ENCODE measurements at regions not wholly inside any gene's neighbourhood (a gene's known extent, or its start where the extent isn't known, plus 50 kb on each side); places are given as distances from the start of the nearest gene placed in this dataset.

- no peaks in the 10 kb centered on the region for H3K27me3 ChIP-seq (ENCODE audit: insufficient read depth, low read length)
- H3K36me3 Mint-ChIP-seq = no peaks in the 10 kb centered on the region
- H3K4me3 ChIP-seq (ENCODE audit: low read length in 2 of 2) = peak overlapping the region; percentile 2 to 8
- H3K36me3 ChIP-seq (ENCODE audit: insufficient read depth, low read length) = no peaks in the 10 kb centered on the region
- no peak overlapping the region for H3K27ac ChIP-seq (ENCODE audit: low read depth, low read length)
- no peaks in the 10 kb centered on the region for H3K27me3 Mint-ChIP-seq
- H3K9me3 Mint-ChIP-seq = peaks cover 0 to 2% (median 0%) of the 10 kb centered on the region in 8 donors
- CTCF ChIA-PET (ENCODE audit: partially characterized antibody) = interaction anchor here (0.7 to 4.6 kb wide), 16 partner anchors 12 to 364 kb away, joined by 3 to 23 read pairs (median 5); partner anchors contain the start of gene DYRK2
- H3K9me3 ChIP-seq (ENCODE audit: control insufficient read depth in 1 of 2, low read length in 2 of 2) = no peaks in the 10 kb centered on the region
- peak overlapping the region in 7 of 8 donors; percentile 75 to 89 (median 79) for H3K4me3 Mint-ChIP-seq
- H3K4me1 Mint-ChIP-seq = peaks cover 41 to 65% (median 50%) of the 10 kb centered on the region in 4 donors
- H3K4me1 ChIP-seq (ENCODE audit: insufficient read depth, low read length) = peaks cover 49% of the 10 kb centered on the region
- POLR2A ChIA-PET (ENCODE audit: partially characterized antibody) = interaction anchor here (0.6 to 7.1 kb wide), 29 partner anchors 9 to 597 kb away, joined by 3 to 84 read pairs (median 4); partner anchors contain the start of gene DYRK2
- peak; percentile 57 to 75 (median 66) for DNase-seq
- intact Hi-C loops (cut with micrococcal nuclease) = loop anchor here (1.0 to 5.0 kb wide), 5 partner anchors 51 to 138 kb away; partner anchors contain the start of gene DYRK2
- H3K27ac Mint-ChIP-seq = peak overlapping the region; percentile 55 to 89 (median 82)
Measured at GRCh38 chr12:67578976-67579661, 69.4 kb upstream of the DYRK2 start.

GRCh38 chr12:67579662-67580003, 68.9 kb upstream of the DYRK2 start:
- no peaks in the 10 kb centered on the region for H3K36me3 ChIP-seq (ENCODE audit: insufficient read depth, low read length)
- no peak overlapping the region for H3K27ac ChIP-seq (ENCODE audit: low read depth, low read length)
- H3K27ac Mint-ChIP-seq = peak overlapping the region; percentile 55 to 89 (median 82)
- peaks cover 50% of the 10 kb centered on the region for H3K4me1 ChIP-seq (ENCODE audit: insufficient read depth, low read length)
- no peaks in the 10 kb centered on the region for H3K27me3 ChIP-seq (ENCODE audit: insufficient read depth, low read length)
- intact Hi-C loops (cut with micrococcal nuclease) = loop anchor here (1.0 to 5.0 kb wide), 5 partner anchors 51 to 138 kb away; partner anchors contain the start of gene DYRK2
- peaks cover 0 to 2% (median 0%) of the 10 kb centered on the region in 8 donors for H3K9me3 Mint-ChIP-seq
- H3K36me3 Mint-ChIP-seq = no peaks in the 10 kb centered on the region
- peaks cover 41 to 67% (median 51%) of the 10 kb centered on the region in 4 donors for H3K4me1 Mint-ChIP-seq
- ChIA-PET POLR2A (ENCODE audit: partially characterized antibody) (interaction anchor here (0.7 to 7.1 kb wide), 27 partner anchors 10 to 596 kb away, joined by 3 to 84 read pairs (median 4); partner anchors contain the start of gene DYRK2), CTCF (ENCODE audit: partially characterized antibody) (interaction anchor here (0.9 to 4.6 kb wide), 15 partner anchors 12 to 363 kb away, joined by 3 to 23 read pairs (median 8); partner anchors contain the start of gene DYRK2)
- H3K4me3 Mint-ChIP-seq = peak overlapping the region in 7 of 8 donors; percentile 75 to 89 (median 79)
- no peak for DNase-seq
- no peak overlapping the region for H3K4me3 ChIP-seq (ENCODE audit: low read length in 2 of 2)
- H3K27me3 Mint-ChIP-seq = no peaks in the 10 kb centered on the region
- H3K9me3 ChIP-seq (ENCODE audit: control insufficient read depth in 1 of 2, low read length in 2 of 2) = no peaks in the 10 kb centered on the region

- Mint-ChIP-seq H3K4me3 (peak overlapping the region in 1 of 8 donors; percentile 7), H3K27me3 (no peaks in the 10 kb centered on the region), H3K27ac (no peak overlapping the region), H3K36me3 (no peaks in the 10 kb centered on the region), H3K4me1 (peaks cover 40 to 71% (median 55%) of the 10 kb centered on the region in 4 donors), H3K9me3 (peaks cover 0 to 2% (median 0%) of the 10 kb centered on the region in 8 donors)
- POLR2A ChIA-PET (ENCODE audit: partially characterized antibody) = interaction anchor here (1.2 to 7.1 kb wide), 5 partner anchors 9 to 66 kb away, joined by 3 to 84 read pairs (median 37); no protein-coding TSS in a partner anchor
- CTCF ChIA-PET (ENCODE audit: partially characterized antibody) = interaction anchor here (1.2 to 4.6 kb wide), 2 partner anchors 28 to 47 kb away, joined by 3 to 23 read pairs; no protein-coding TSS in a partner anchor
- H3K36me3 ChIP-seq (ENCODE audit: insufficient read depth, low read length) = no peaks in the 10 kb centered on the region
- H3K4me3 ChIP-seq (ENCODE audit: low read length in 2 of 2) = no peak overlapping the region
- intact Hi-C loops (cut with micrococcal nuclease) = no loop called here
- no peaks in the 10 kb centered on the region for H3K27me3 ChIP-seq (ENCODE audit: insufficient read depth, low read length)
- no peaks in the 10 kb centered on the region for H3K9me3 ChIP-seq (ENCODE audit: control insufficient read depth in 1 of 2, low read length in 2 of 2)
- H3K27ac ChIP-seq (ENCODE audit: low read depth, low read length) = no peak overlapping the region
- H3K4me1 ChIP-seq (ENCODE audit: insufficient read depth, low read length) = peaks cover 55% of the 10 kb centered on the region
- DNase-seq = no peak
Measured at GRCh38 chr12:67582238-67582834, 66.2 kb upstream of the DYRK2 start.

GRCh38 chr12:67582844-67583243, 65.7 kb upstream of the DYRK2 start:
- no peak for DNase-seq
- Histone ChIP-seq H3K36me3 (ENCODE audit: insufficient read depth, low read length) (no peaks in the 10 kb centered on the region), H3K4me3 (ENCODE audit: low read length in 2 of 2) (no peak overlapping the region), H3K27ac (ENCODE audit: low read depth, low read length) (no peak overlapping the region), H3K4me1 (ENCODE audit: insufficient read depth, low read length) (peaks cover 50% of the 10 kb centered on the region), H3K27me3 (ENCODE audit: insufficient read depth, low read length) (no peaks in the 10 kb centered on the region), H3K9me3 (ENCODE audit: control insufficient read depth in 1 of 2, low read length in 2 of 2) (no peaks in the 10 kb centered on the region)
- Mint-ChIP-seq H3K27ac (no peak overlapping the region), H3K4me1 (peaks cover 37 to 66% (median 51%) of the 10 kb centered on the region in 4 donors), H3K36me3 (no peaks in the 10 kb centered on the region), H3K9me3 (peaks cover 0 to 2% (median 0%) of the 10 kb centered on the region in 8 donors), H3K27me3 (no peaks in the 10 kb centered on the region), H3K4me3 (no peak overlapping the region)
- ChIA-PET CTCF (ENCODE audit: partially characterized antibody) (interaction anchor here (4.6 kb wide), 1 partner anchor 47 kb away, joined by 23 read pairs; no protein-coding TSS in a partner anchor), POLR2A (ENCODE audit: partially characterized antibody) (interaction anchor here (2.0 to 5.1 kb wide), 2 partner anchors 10 to 67 kb away, joined by 6 to 37 read pairs; no protein-coding TSS in a partner anchor)
- intact Hi-C loops (cut with micrococcal nuclease) = no loop called here

GRCh38 chr12:67586951-67587350, 61.6 kb upstream of the DYRK2 start:
- no peak overlapping the region for H3K4me3 ChIP-seq (ENCODE audit: low read length in 2 of 2)
- no peak overlapping the region for H3K27ac Mint-ChIP-seq
- intact Hi-C loops (cut with micrococcal nuclease) = no loop called here
- no peaks in the 10 kb centered on the region for H3K36me3 ChIP-seq (ENCODE audit: insufficient read depth, low read length)
- no peak overlapping the region for H3K4me3 Mint-ChIP-seq
- no peak for DNase-seq
- H3K36me3 Mint-ChIP-seq = no peaks in the 10 kb centered on the region
- no peaks in the 10 kb centered on the region for H3K27me3 ChIP-seq (ENCODE audit: insufficient read depth, low read length)
- H3K9me3 ChIP-seq (ENCODE audit: control insufficient read depth in 1 of 2, low read length in 2 of 2) = no peaks in the 10 kb centered on the region
- ChIA-PET CTCF (ENCODE audit: partially characterized antibody) (no interaction called here), POLR2A (ENCODE audit: partially characterized antibody) (no interaction called here)
- peaks cover 0 to 2% (median 0%) of the 10 kb centered on the region in 8 donors for H3K9me3 Mint-ChIP-seq
- H3K4me1 Mint-ChIP-seq = peaks cover 22 to 58% (median 40%) of the 10 kb centered on the region in 4 donors
- peaks cover 37% of the 10 kb centered on the region for H3K4me1 ChIP-seq (ENCODE audit: insufficient read depth, low read length)
- no peak overlapping the region for H3K27ac ChIP-seq (ENCODE audit: low read depth, low read length)
- no peaks in the 10 kb centered on the region for H3K27me3 Mint-ChIP-seq

GRCh38 chr12:67589078-67589477, 59.5 kb upstream of the DYRK2 start:
- no peak for DNase-seq
- Mint-ChIP-seq H3K36me3 (no peaks in the 10 kb centered on the region), H3K27ac (no peak overlapping the region), H3K4me1 (peaks cover 36 to 68% (median 53%) of the 10 kb centered on the region in 4 donors), H3K4me3 (no peak overlapping the region), H3K9me3 (peaks cover 0 to 2% (median 0%) of the 10 kb centered on the region in 8 donors), H3K27me3 (no peaks in the 10 kb centered on the region)
- CTCF ChIA-PET (ENCODE audit: partially characterized antibody) = interaction anchor here (1.7 kb wide), 1 partner anchor 41 kb away, joined by 4 read pairs; no protein-coding TSS in a partner anchor
- H3K27ac ChIP-seq (ENCODE audit: low read depth, low read length) = no peak overlapping the region
- H3K9me3 ChIP-seq (ENCODE audit: control insufficient read depth in 1 of 2, low read length in 2 of 2) = no peaks in the 10 kb centered on the region
- no peaks in the 10 kb centered on the region for H3K36me3 ChIP-seq (ENCODE audit: insufficient read depth, low read length)
- intact Hi-C loops (cut with micrococcal nuclease) = no loop called here
- no peaks in the 10 kb centered on the region for H3K27me3 ChIP-seq (ENCODE audit: insufficient read depth, low read length)
- POLR2A ChIA-PET (ENCODE audit: partially characterized antibody) = interaction anchor here (1.2 to 7.7 kb wide), 4 partner anchors 10 to 64 kb away, joined by 3 to 84 read pairs (median 6); partner anchors contain the start of gene DYRK2
- H3K4me3 ChIP-seq (ENCODE audit: low read length in 2 of 2) = no peak overlapping the region
- peaks cover 56% of the 10 kb centered on the region for H3K4me1 ChIP-seq (ENCODE audit: insufficient read depth, low read length)
